ENCODE measurements at regions not wholly inside any gene's neighbourhood (a gene's known extent, or its start where the extent isn't known, plus 50 kb on each side); places are given as distances from the start of the nearest gene placed in this dataset.

- TF ChIP-seq CTCF (IDR thresholded peaks at IDR 0.05; ENCODE audit: insufficient read depth, low read depth, low read length): no peak
- TF ChIP-seq EZH2 (IDR thresholded peaks at IDR 0.05; ENCODE audit: insufficient read depth, low read length): no peak
These were observed 117.3 kb upstream of the UBE3A start for GRCh38 chr15:25556136-25556535.

Data from astrocyte (in vitro differentiated cells and primary cell).